ENCODE measurements at regions not wholly inside any gene's neighbourhood (a gene's known extent, or its start where the extent isn't known, plus 50 kb on each side); places are given as distances from the start of the nearest gene placed in this dataset.

GRCh38 chr2:223228871-223229270 is 176.9 kb downstream of the KCNE4 start:
- intact Hi-C loops (cut with micrococcal nuclease; ENCODE audit: unreplicated experiment): no loop called here
- Histone ChIP-seq H3K9me3 (replicated peaks; ENCODE audit: control insufficient read depth, insufficient read depth, low read length) (no peaks in the 10 kb centered on the region), H3K4me2 (ENCODE audit: control insufficient read depth, insufficient read depth) (no peak overlapping the region), H3K4me1 (ENCODE audit: control insufficient read depth, insufficient read depth, low read length) (no peaks in the 10 kb centered on the region), H3K27me3 (replicated peaks in 1 of 2; ENCODE audit: control insufficient read depth in 2 of 2, insufficient read depth in 2 of 2, low read length in 1 of 2) (no peaks in the 10 kb centered on the region; a peak in 1 of 4 replicates), H2AFZ (ENCODE audit: control insufficient read depth, low read depth, low read length) (no peak overlapping the region), H3K79me2 (ENCODE audit: control insufficient read depth, insufficient read depth, low read length) (no peaks in the 10 kb centered on the region), H4K20me1 (ENCODE audit: control insufficient read depth, insufficient read depth) (no peaks in the 10 kb centered on the region), H3K27ac (ENCODE audit: control insufficient read depth, insufficient read depth) (no peak overlapping the region), H3K4me3 (no peak overlapping the region), H3K36me3 (ENCODE audit: control insufficient read depth in 2 of 2, insufficient read depth in 2 of 2, low read length in 1 of 2) (no peaks in the 10 kb centered on the region), H3K9ac (ENCODE audit: control insufficient read depth, insufficient read depth, low read length) (no peak overlapping the region)
- RAD21 ChIA-PET (ENCODE audit: unreplicated experiment): no interaction called here
- no TSS peak for BruUV-seq (replicated peaks)
- POLR2A ChIA-PET: interaction anchor here (0.6 kb wide), 1 partner anchor 110 kb away, joined by 3 read pairs; no protein-coding TSS in a partner anchor
- no peak for TF ChIP-seq FOXK2 (IDR thresholded peaks at IDR 0.05)
- no peak for TF ChIP-seq CHD4 (IDR thresholded peaks at IDR 0.05)
- no peak for TF ChIP-seq RELB (IDR thresholded peaks at IDR 0.05; ENCODE audit: low read depth)
- TF ChIP-seq TCF12 (IDR thresholded peaks at IDR 0.05; ENCODE audit: low read depth, low read length): no peak
- no peak for TF ChIP-seq NFYA (IDR thresholded peaks at IDR 0.05; ENCODE audit: borderline replicate concordance, low read depth, low read length)
- CTCF ChIA-PET: no interaction called here
- SMC1A ChIA-PET (ENCODE audit: uncharacterized antibody, unreplicated experiment): interaction anchor here (0.8 kb wide), 1 partner anchor 9 kb away, joined by 3 read pairs; no protein-coding TSS in a partner anchor
- in situ Hi-C loops (cut with MboI): no loop called here
- ATAC-seq (no peak), DNase-seq (ENCODE audit: low read depth, low spot score) (no peak), FAIRE-seq (no peak)

GRCh38 chr2:223230352-223230751 is 178.4 kb downstream of the KCNE4 start:
- H3K9me3 ChIP-seq (replicated peaks; ENCODE audit: control insufficient read depth, insufficient read depth, low read length): no peaks in the 10 kb centered on the region
- no peak for ATAC-seq
- no TSS peak for BruUV-seq (replicated peaks)
- RAD21 ChIA-PET (ENCODE audit: unreplicated experiment): no interaction called here
- no peak overlapping the region for H3K9ac ChIP-seq (ENCODE audit: control insufficient read depth, insufficient read depth, low read length)
- SMC1A ChIA-PET (ENCODE audit: uncharacterized antibody, unreplicated experiment): interaction anchor here (0.6 kb wide), 1 partner anchor 22 kb away, joined by 3 read pairs; no protein-coding TSS in a partner anchor
- no peak overlapping the region for H3K27ac ChIP-seq (ENCODE audit: control insufficient read depth, insufficient read depth)
- no peaks in the 10 kb centered on the region for H4K20me1 ChIP-seq (ENCODE audit: control insufficient read depth, insufficient read depth)
- in situ Hi-C loops (cut with MboI): no loop called here
- H3K4me1 ChIP-seq (ENCODE audit: control insufficient read depth, insufficient read depth, low read length): no peaks in the 10 kb centered on the region
- H3K79me2 ChIP-seq (ENCODE audit: control insufficient read depth, insufficient read depth, low read length): no peaks in the 10 kb centered on the region
- H3K4me3 ChIP-seq: no peak overlapping the region
- CTCF ChIA-PET: no interaction called here
- POLR2A ChIA-PET: no interaction called here
- H3K4me2 ChIP-seq (ENCODE audit: control insufficient read depth, insufficient read depth): no peak overlapping the region
- FAIRE-seq: no peak
- no peak for DNase-seq (ENCODE audit: low read depth, low spot score)
- H3K27me3 ChIP-seq (replicated peaks in 1 of 2; ENCODE audit: control insufficient read depth in 2 of 2, insufficient read depth in 2 of 2, low read length in 1 of 2): no peaks in the 10 kb centered on the region; a peak in 1 of 4 replicates
- no peaks in the 10 kb centered on the region for H3K36me3 ChIP-seq (ENCODE audit: control insufficient read depth in 2 of 2, insufficient read depth in 2 of 2, low read length in 1 of 2)
- H2AFZ ChIP-seq (ENCODE audit: control insufficient read depth, low read depth, low read length): no peak overlapping the region
- WGBS (ENCODE audit: insufficient coverage, insufficient replicate concordance, low lambda C conversion rate, missing lambda C conversion rate): 10% methylated on average over 2 of the region's 2 CpGs
- intact Hi-C loops (cut with micrococcal nuclease; ENCODE audit: unreplicated experiment): no loop called here
- TF ChIP-seq SREBF1 (IDR thresholded peaks at IDR 0.05; ENCODE audit: low read length) (no peak), HSF1 (IDR thresholded peaks at IDR 0.05; ENCODE audit: low read depth, low read length) (no peak), KDM1A (IDR thresholded peaks at IDR 0.05; ENCODE audit: borderline replicate concordance) (no peak), TARDBP (IDR thresholded peaks at IDR 0.05; ENCODE audit: borderline replicate concordance) (no peak), KLF5 (IDR thresholded peaks at IDR 0.05; ENCODE audit: partially characterized antibody) (no peak), MTA2 (IDR thresholded peaks at IDR 0.05; ENCODE audit: low read depth) (no peak), ELK1 (IDR thresholded peaks at IDR 0.05; ENCODE audit: low read depth, low read length) (no peak), SP1 (IDR thresholded peaks at IDR 0.05; ENCODE audit: low read depth, low read length) (no peak), TCF12 (IDR thresholded peaks at IDR 0.05; ENCODE audit: low read depth, low read length) (no peak), MEF2B (IDR thresholded peaks at IDR 0.05; ENCODE audit: partially characterized antibody, poor library complexity, severe bottlenecking) (no peak), USF2 (IDR thresholded peaks at IDR 0.05; ENCODE audit: borderline replicate concordance, low read depth, low read length) (no peak)

Measured in GM12878 (cell line).